ENCODE measurements at regions not wholly inside any gene's neighbourhood (a gene's known extent, or its start where the extent isn't known, plus 50 kb on each side); places are given as distances from the start of the nearest gene placed in this dataset.

DNA sequence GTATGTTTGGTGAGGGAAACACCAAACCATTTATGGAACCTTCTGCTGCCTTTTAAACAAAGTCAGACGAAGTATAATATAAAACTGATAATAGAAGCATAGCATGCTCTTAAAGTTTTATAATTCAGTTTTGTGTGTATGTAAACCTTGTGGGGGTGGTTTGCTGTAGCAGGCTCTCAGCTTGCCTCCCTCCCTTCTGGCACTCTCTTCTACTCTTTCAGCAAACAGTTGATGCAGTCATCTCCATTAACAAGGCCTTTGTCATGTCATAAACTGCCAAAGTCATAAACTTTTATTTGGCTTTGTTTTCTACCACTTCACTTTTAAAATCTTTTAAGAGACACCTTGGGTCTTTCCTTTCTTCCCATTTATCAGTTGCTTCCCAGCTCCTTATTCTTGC, 448.2 kb upstream of the SETBP1 start:
- POLR2A ChIA-PET = no interaction called here
- CTCF ChIA-PET = no interaction called here

DNA sequence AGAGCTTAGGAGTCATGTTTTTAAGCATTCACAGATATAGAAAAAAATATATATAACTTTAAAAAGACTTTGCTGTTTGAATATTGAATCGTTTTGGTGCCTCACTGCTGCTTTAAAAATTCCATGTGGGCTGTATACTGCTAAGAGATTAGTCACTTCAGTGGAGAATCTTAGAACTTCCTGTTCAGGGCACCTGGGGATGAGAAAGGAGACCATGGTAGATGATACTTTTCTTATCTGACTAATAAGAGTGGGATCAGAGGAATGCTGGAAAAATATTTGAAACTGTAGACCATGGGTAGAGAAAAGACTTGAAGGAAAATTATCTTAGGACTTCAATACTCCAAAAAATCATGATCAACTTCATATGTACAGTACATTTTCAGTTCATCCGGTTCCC, 442.2 kb upstream of the SETBP1 start:
- TF ChIP-seq ZNF501 (tag by site-specific recombination; IDR thresholded peaks at IDR 0.05) (no peak), ZNF626 (tag by site-specific recombination; IDR thresholded peaks at IDR 0.05) (no peak), GLIS2 (tag by site-specific recombination; IDR thresholded peaks at IDR 0.05) (no peak), HOXD13 (CRISPR knock-in tag; IDR thresholded peaks at IDR 0.05; ENCODE audit: borderline replicate concordance) (no peak)
- TF ChIP-seq, protein P1, sequence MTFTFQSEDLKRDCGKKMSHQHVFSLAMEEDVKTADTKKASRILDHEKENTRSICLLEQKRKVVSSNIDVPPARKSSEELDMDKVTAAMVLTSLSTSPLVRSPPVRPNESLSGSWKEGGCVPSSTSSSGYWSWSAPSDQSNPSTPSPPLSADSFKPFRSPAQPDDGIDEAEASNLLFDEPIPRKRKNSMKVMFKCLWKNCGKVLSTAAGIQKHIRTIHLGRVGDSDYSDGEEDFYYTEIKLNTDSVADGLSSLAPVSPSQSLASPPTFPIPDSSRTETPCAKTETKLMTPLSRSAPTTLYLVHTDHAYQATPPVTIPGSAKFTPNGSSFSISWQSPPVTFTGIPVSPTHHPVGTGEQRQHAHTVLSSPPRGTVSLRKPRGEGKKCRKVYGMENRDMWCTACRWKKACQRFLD (tag by site-specific recombination; IDR thresholded peaks at IDR 0.05) = no peak
- TF ChIP-seq, protein P2, sequence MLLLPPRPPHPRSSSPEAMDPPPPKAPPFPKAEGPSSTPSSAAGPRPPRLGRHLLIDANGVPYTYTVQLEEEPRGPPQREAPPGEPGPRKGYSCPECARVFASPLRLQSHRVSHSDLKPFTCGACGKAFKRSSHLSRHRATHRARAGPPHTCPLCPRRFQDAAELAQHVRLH (tag by site-specific recombination; IDR thresholded peaks at IDR 0.05) = no peak
- TF ChIP-seq, protein P3, sequence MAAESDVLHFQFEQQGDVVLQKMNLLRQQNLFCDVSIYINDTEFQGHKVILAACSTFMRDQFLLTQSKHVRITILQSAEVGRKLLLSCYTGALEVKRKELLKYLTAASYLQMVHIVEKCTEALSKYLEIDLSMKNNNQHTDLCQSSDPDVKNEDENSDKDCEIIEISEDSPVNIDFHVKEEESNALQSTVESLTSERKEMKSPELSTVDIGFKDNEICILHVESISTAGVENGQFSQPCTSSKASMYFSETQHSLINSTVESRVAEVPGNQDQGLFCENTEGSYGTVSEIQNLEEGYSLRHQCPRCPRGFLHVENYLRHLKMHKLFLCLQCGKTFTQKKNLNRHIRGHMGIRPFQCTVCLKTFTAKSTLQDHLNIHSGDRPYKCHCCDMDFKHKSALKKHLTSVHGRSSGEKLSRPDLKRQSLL (tag by site-specific recombination; IDR thresholded peaks at IDR 0.05) = no peak
- CTCF ChIA-PET = no interaction called here
- POLR2A ChIA-PET = no interaction called here
- H3K9me3 ChIP-seq (ENCODE audit: control insufficient read depth, insufficient read depth, low read depth, low read length) = no peaks in the 10 kb centered on the region
- no peaks in the 10 kb centered on the region for H3K36me3 ChIP-seq (ENCODE audit: control insufficient read depth in 2 of 2, insufficient read depth in 1 of 2, low read length in 2 of 2)
- H3K27ac ChIP-seq (ENCODE audit: extremely low read depth, low read depth, low read length) = no peak overlapping the region
- H3K4me3 ChIP-seq (ENCODE audit: low read depth, low read length) = no peak overlapping the region
- H3K4me1 ChIP-seq (ENCODE audit: control insufficient read depth, insufficient read depth, low read length) = no peaks in the 10 kb centered on the region

More for the DNA sequence above, 448.2 kb upstream of the SETBP1 start:
- Histone ChIP-seq H3K27ac (ENCODE audit: extremely low read depth, low read depth, low read length) (no peak overlapping the region), H3K36me3 (ENCODE audit: control insufficient read depth in 2 of 2, insufficient read depth in 1 of 2, low read length in 2 of 2) (no peaks in the 10 kb centered on the region), H3K4me1 (ENCODE audit: control insufficient read depth, insufficient read depth, low read length) (no peaks in the 10 kb centered on the region), H3K9me3 (ENCODE audit: control insufficient read depth, insufficient read depth, low read depth, low read length) (no peaks in the 10 kb centered on the region), H3K4me3 (ENCODE audit: low read depth, low read length) (no peak overlapping the region)
- TF ChIP-seq ZNF404 (tag by site-specific recombination; IDR thresholded peaks at IDR 0.05) = no peak
- TF ChIP-seq, protein P1 (tag by site-specific recombination; IDR thresholded peaks at IDR 0.05) = no peak
- TF ChIP-seq ZNF626 (tag by site-specific recombination; IDR thresholded peaks at IDR 0.05) = no peak
- no peak for TF ChIP-seq HOXA7 (CRISPR knock-in tag; IDR thresholded peaks at IDR 0.05; ENCODE audit: borderline replicate concordance)

DNA sequence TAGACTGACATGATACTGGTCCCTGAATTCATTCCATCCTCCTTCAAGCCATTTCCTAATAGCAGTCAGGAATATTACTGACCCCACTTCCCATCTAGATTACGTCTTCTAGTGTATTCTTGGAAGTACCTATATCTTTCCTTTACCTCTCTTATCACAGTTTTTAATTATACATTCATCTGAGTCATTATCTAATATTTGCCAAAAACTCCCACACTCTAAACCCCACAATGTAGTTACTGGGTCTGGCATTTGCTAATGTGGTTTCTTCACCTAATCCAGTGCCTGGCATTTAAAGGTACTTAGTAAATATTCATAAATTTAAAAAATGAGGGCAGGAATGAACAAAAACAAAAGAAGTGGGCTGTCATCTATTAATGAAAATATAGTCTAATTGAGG, 441.8 kb upstream of the SETBP1 start:
- no peaks in the 10 kb centered on the region for H3K9me3 ChIP-seq (ENCODE audit: control insufficient read depth, insufficient read depth, low read depth, low read length)
- H3K36me3 ChIP-seq (ENCODE audit: control insufficient read depth in 2 of 2, insufficient read depth in 1 of 2, low read length in 2 of 2) = no peaks in the 10 kb centered on the region
- no peak overlapping the region for H3K27ac ChIP-seq (ENCODE audit: extremely low read depth, low read depth, low read length)
- H3K4me1 ChIP-seq (ENCODE audit: control insufficient read depth, insufficient read depth, low read length) = no peaks in the 10 kb centered on the region
- H3K4me3 ChIP-seq (ENCODE audit: low read depth, low read length) = no peak overlapping the region
- ChIA-PET CTCF (no interaction called here), POLR2A (no interaction called here)
- TF ChIP-seq ZNF184 (tag by site-specific recombination; IDR thresholded peaks at IDR 0.05) = no peak
- TF ChIP-seq ZNF791 (tag by site-specific recombination; IDR thresholded peaks at IDR 0.05) = no peak

DNA sequence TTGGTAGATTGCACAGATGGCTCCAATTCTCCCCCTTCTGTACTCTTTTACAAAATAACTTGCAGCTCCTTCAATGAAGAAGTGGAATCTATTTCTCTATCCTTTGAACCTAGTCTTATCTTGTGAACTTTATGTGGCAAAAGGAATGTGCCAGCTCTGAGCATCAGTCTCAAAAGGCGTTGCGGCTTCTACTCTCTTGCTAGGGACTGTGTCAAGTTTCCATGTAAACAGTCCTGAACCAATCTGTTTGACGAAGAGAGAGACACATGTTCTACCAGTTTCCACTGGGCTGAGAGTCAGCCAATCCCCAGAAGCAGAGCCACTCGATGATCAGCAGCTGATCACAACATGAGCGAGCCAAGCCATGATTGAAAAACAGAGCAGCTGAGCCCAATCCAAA, 439.7 kb upstream of the SETBP1 start:
- POLR2A ChIA-PET = no interaction called here
- TF ChIP-seq ZNF555 (tag by site-specific recombination; conservative IDR thresholded peaks at IDR 0.05) (no peak), KLF16 (tag by site-specific recombination; IDR thresholded peaks at IDR 0.05) (no peak), ZNF473 (tag by site-specific recombination; IDR thresholded peaks at IDR 0.05) (no peak), ZNF658 (tag by site-specific recombination; IDR thresholded peaks at IDR 0.05) (no peak), ZNF239 (tag by site-specific recombination; IDR thresholded peaks at IDR 0.05) (no peak), MEIS1 (CRISPR knock-in tag; IDR thresholded peaks at IDR 0.05; ENCODE audit: borderline replicate concordance) (no peak), ZNF174 (tag by site-specific recombination; IDR thresholded peaks at IDR 0.05) (no peak), ZNF311 (tag by site-specific recombination; IDR thresholded peaks at IDR 0.05; ENCODE audit: borderline replicate concordance) (no peak), BCL11A (tag by site-specific recombination; IDR thresholded peaks at IDR 0.05; ENCODE audit: low read depth) (no peak), ZEB2 (tag by site-specific recombination; IDR thresholded peaks at IDR 0.05) (no peak), GLI4 (tag by site-specific recombination; IDR thresholded peaks at IDR 0.05) (no peak), TRIM28 (IDR thresholded peaks at IDR 0.05; ENCODE audit: borderline replicate concordance, low read length) (no peak)
- CTCF ChIA-PET = interaction anchor here (0.6 kb wide), 1 partner anchor 46 kb away, joined by 3 read pairs; no protein-coding TSS in a partner anchor

More for the DNA sequence above, 439.7 kb upstream of the SETBP1 start:
- H3K27ac ChIP-seq (ENCODE audit: extremely low read depth, low read depth, low read length) = no peak overlapping the region
- H3K4me1 ChIP-seq (ENCODE audit: control insufficient read depth, insufficient read depth, low read length) = no peaks in the 10 kb centered on the region
- H3K4me3 ChIP-seq (ENCODE audit: low read depth, low read length) = no peak overlapping the region
- H3K36me3 ChIP-seq (ENCODE audit: control insufficient read depth in 2 of 2, insufficient read depth in 1 of 2, low read length in 2 of 2) = no peaks in the 10 kb centered on the region
- H3K9me3 ChIP-seq (ENCODE audit: control insufficient read depth, insufficient read depth, low read depth, low read length) = no peaks in the 10 kb centered on the region

Measured in HEK293 (cell line).